HEK293 (cell line): ENCODE measurements at regions not wholly inside any gene's neighbourhood (a gene's known extent, or its start where the extent isn't known, plus 50 kb on each side); places are given as distances from the start of the nearest gene placed in this dataset.

ENCODE experiments used
- CTCF ChIA-PET: fragments of 350-600 bp; formaldehyde crosslinking; extraction: SDS; loops from one replicate; lab custom pipeline; 2021; ENCODE audit warnings: antibody characterized with exemption; lab: Yijun Ruan, JAX
- POLR2A ChIA-PET: fragments of 300-600 bp; formaldehyde crosslinking; extraction: SDS; loops from one replicate; lab custom pipeline; 2020; ENCODE audit warnings: antibody characterized with exemption, inconsistent platforms; lab: Yijun Ruan, JAX
- H3K27ac ChIP-seq: fragments of 200-500 bp; sonication (Bioruptor generic); 2 replicates; pipeline ENCODE4 v1.5.1; 2014; ENCODE audit warnings: low read depth, low read length, control low read depth, inconsistent platforms; ENCODE audit errors: extremely low read depth
- H3K36me3 ChIP-seq, 2 experiments: fragments of 200-500 bp in 1 of 2; sonication (Bioruptor generic) in 1 of 2; 1 replicate in 1 of 2; 2 replicates in 1 of 2; pipeline ENCODE4 v1.5.1; 2014 to 2017; ENCODE audit warnings: inconsistent platforms in 2 of 2, low read length in 2 of 2; ENCODE audit not compliant: control insufficient read depth in 2 of 2, insufficient read depth in 1 of 2
- H3K4me1 ChIP-seq: fragments of 200-500 bp; sonication (Bioruptor generic); 2 replicates; pipeline ENCODE4 v1.5.1; 2014; ENCODE audit warnings: mild to moderate bottlenecking, low read length, inconsistent platforms; ENCODE audit not compliant: control insufficient read depth, insufficient read depth
- H3K4me3 ChIP-seq: 2 replicates; pipeline ENCODE4 v1.5.1; 2011; ENCODE audit warnings: low read depth, mild to moderate bottlenecking, control low read depth, low read length, moderate library complexity
- H3K9me3 ChIP-seq: fragments of 200-500 bp; sonication (Bioruptor generic); 2 replicates; pipeline ENCODE4 v1.5.1; 2014; ENCODE audit warnings: low read depth, low read length, inconsistent platforms; ENCODE audit not compliant: control insufficient read depth, insufficient read depth
- ATF2 ChIP-seq: fragments of 450-650 bp; formaldehyde crosslinking; IDR thresholded peaks from 2 replicates; pipeline ENCODE4 v1.5.1; 2016; ENCODE audit warnings: missing biosample characterization, missing genetic modification characterization, low read depth
- BCL6B ChIP-seq: fragments of 450-650 bp; formaldehyde crosslinking; IDR thresholded peaks from 2 replicates; pipeline ENCODE4 v1.5.1; 2017; ENCODE audit warnings: missing biosample characterization, missing genetic modification characterization
- HIC1 ChIP-seq: fragments of 450-650 bp; formaldehyde crosslinking; IDR thresholded peaks from 2 replicates; pipeline ENCODE4 v1.5.1; 2016; ENCODE audit warnings: missing biosample characterization, missing genetic modification characterization
- KLF7 ChIP-seq: fragments of 450-650 bp; formaldehyde crosslinking; IDR thresholded peaks from 2 replicates; pipeline ENCODE4 v1.5.1; 2016; ENCODE audit warnings: missing biosample characterization, missing genetic modification characterization, borderline replicate concordance
- KLF9 ChIP-seq: fragments of 450-650 bp; formaldehyde crosslinking; IDR thresholded peaks from 2 replicates; pipeline ENCODE4 v1.5.1; 2016; ENCODE audit warnings: missing biosample characterization, missing genetic modification characterization, low read depth
- MEIS1 ChIP-seq: sonication (generic); formaldehyde crosslinking; IDR thresholded peaks from 2 replicates; pipeline ENCODE4 v1.8.1; 2022; ENCODE audit warnings: missing genetic modification reagents, mild to moderate bottlenecking, borderline replicate concordance
- SCRT1 ChIP-seq: fragments of 450-650 bp; formaldehyde crosslinking; IDR thresholded peaks from 2 replicates; pipeline ENCODE4 v1.5.1; 2016; ENCODE audit warnings: missing biosample characterization, missing genetic modification characterization, borderline replicate concordance
- SP3 ChIP-seq: fragments of 450-650 bp; formaldehyde crosslinking; IDR thresholded peaks from 2 replicates; pipeline ENCODE4 v1.5.1; 2016; ENCODE audit warnings: missing biosample characterization, missing genetic modification characterization
- YY2 ChIP-seq: fragments of 450-650 bp; formaldehyde crosslinking; IDR thresholded peaks from 2 replicates; pipeline ENCODE4 v1.5.1; 2016; ENCODE audit warnings: missing biosample characterization, missing genetic modification characterization
- ZBTB26 ChIP-seq: fragments of 450-650 bp; formaldehyde crosslinking; optimal IDR thresholded peaks from 2 replicates; pipeline ENCODE3; 2016; ENCODE audit warnings: missing biosample characterization, mild to moderate bottlenecking, missing genetic modification characterization
- ZBTB48 ChIP-seq: fragments of 450-650 bp; formaldehyde crosslinking; IDR thresholded peaks from 2 replicates; pipeline ENCODE4 v1.5.1; 2016; ENCODE audit warnings: missing biosample characterization, missing genetic modification characterization
- ZFP69B ChIP-seq: fragments of 450-650 bp; formaldehyde crosslinking; IDR thresholded peaks from 2 replicates; pipeline ENCODE4 v1.5.1; 2016; ENCODE audit warnings: missing biosample characterization, missing genetic modification characterization
- ZNF2 ChIP-seq: fragments of 450-650 bp; formaldehyde crosslinking; IDR thresholded peaks from 2 replicates; pipeline ENCODE4 v1.5.1; 2016; ENCODE audit warnings: missing biosample characterization, missing genetic modification characterization
- ZNF202 ChIP-seq: fragments of 450-650 bp; formaldehyde crosslinking; IDR thresholded peaks from 2 replicates; pipeline ENCODE4 v1.5.1; 2016; ENCODE audit warnings: missing biosample characterization, missing genetic modification characterization, borderline replicate concordance
- ZNF24 ChIP-seq: fragments of 450-650 bp; formaldehyde crosslinking; IDR thresholded peaks from 2 replicates; pipeline ENCODE4 v1.5.1; 2016; ENCODE audit warnings: missing biosample characterization, missing genetic modification characterization
- ZNF292 ChIP-seq: fragments of 450-650 bp; formaldehyde crosslinking; IDR thresholded peaks from 2 replicates; pipeline ENCODE4 v1.5.1; 2016; ENCODE audit warnings: low read depth, missing biosample characterization, missing genetic modification characterization, borderline replicate concordance
- ZNF391 ChIP-seq: fragments of 450-650 bp; formaldehyde crosslinking; IDR thresholded peaks from 2 replicates; pipeline ENCODE4 v1.5.1; 2016; ENCODE audit warnings: low read depth, missing biosample characterization, missing genetic modification characterization, borderline replicate concordance
- ZNF394 ChIP-seq: fragments of 450-650 bp; formaldehyde crosslinking; IDR thresholded peaks from 2 replicates; pipeline ENCODE4 v1.5.1; 2016; ENCODE audit warnings: missing biosample characterization, missing genetic modification characterization, mild to moderate bottlenecking, moderate library complexity, borderline replicate concordance
- ZNF433 ChIP-seq: fragments of 450-650 bp; formaldehyde crosslinking; IDR thresholded peaks from 2 replicates; pipeline ENCODE4 v1.5.1; 2016; ENCODE audit warnings: missing biosample characterization, missing genetic modification characterization, low read depth
- ZNF473 ChIP-seq: fragments of 450-650 bp; formaldehyde crosslinking; IDR thresholded peaks from 2 replicates; pipeline ENCODE4 v1.5.1; 2017; ENCODE audit warnings: missing biosample characterization, missing genetic modification characterization
- ZNF548 ChIP-seq: fragments of 450-650 bp; formaldehyde crosslinking; IDR thresholded peaks from 2 replicates; pipeline ENCODE4 v1.5.1; 2016; ENCODE audit warnings: missing biosample characterization, missing genetic modification characterization
- ZNF555 ChIP-seq: fragments of 450-650 bp; formaldehyde crosslinking; conservative IDR thresholded peaks from 2 replicates; pipeline ENCODE4 v1.5.1; 2017; ENCODE audit warnings: missing biosample characterization, mild to moderate bottlenecking, missing genetic modification characterization, inconsistent platforms
- ZNF600 ChIP-seq: fragments of 450-650 bp; formaldehyde crosslinking; IDR thresholded peaks from 2 replicates; pipeline ENCODE4 v1.5.1; 2016; ENCODE audit warnings: missing biosample characterization, missing genetic modification characterization
- ZNF621 ChIP-seq: fragments of 450-650 bp; formaldehyde crosslinking; IDR thresholded peaks from 2 replicates; pipeline ENCODE4 v1.5.1; 2017; ENCODE audit warnings: missing biosample characterization, missing genetic modification characterization
- ZNF660 ChIP-seq: fragments of 450-650 bp; IDR thresholded peaks from 2 replicates; pipeline ENCODE4 v1.5.1; 2018; ENCODE audit warnings: missing biosample characterization, mild to moderate bottlenecking, missing genetic modification characterization
- ZNF664 ChIP-seq: fragments of 450-650 bp; formaldehyde crosslinking; IDR thresholded peaks from 2 replicates; pipeline ENCODE4 v1.5.1; 2016; ENCODE audit warnings: missing biosample characterization, missing genetic modification characterization
- ZSCAN18 ChIP-seq: fragments of 450-650 bp; formaldehyde crosslinking; IDR thresholded peaks from 2 replicates; pipeline ENCODE4 v1.5.1; 2016; ENCODE audit warnings: missing biosample characterization, missing genetic modification characterization

- Histone ChIP-seq H3K27ac (no peak overlapping the region), H3K4me1 (peaks cover 3% of the 10 kb centered on the region; the same call in 1 of the 2 replicates), H3K4me3 (no peak overlapping the region), H3K36me3 (no peaks in the 10 kb centered on the region), H3K9me3 (no peaks in the 10 kb centered on the region)
- ChIA-PET CTCF (interaction anchor here (0.7 to 16.0 kb wide), 4 partner anchors 24 to 529 kb away, joined by 3 to 292 read pairs (median 5); no protein-coding TSS in a partner anchor), POLR2A (interaction anchor here (0.7 kb wide), 1 partner anchor 283 kb away, joined by 9 read pairs; no protein-coding TSS in a partner anchor)
- TF ChIP-seq ZBTB48 = no peak
- TF ChIP-seq ZNF600 = no peak
- no peak for TF ChIP-seq ZFP69B (tag by site-specific recombination)
- TF ChIP-seq HIC1 (tag by site-specific recombination) = no peak
- no peak for TF ChIP-seq ZNF391 (tag by site-specific recombination)
- TF ChIP-seq ZNF292 (tag by site-specific recombination) = no peak
- TF ChIP-seq ZBTB26 = no peak
- no peak for TF ChIP-seq ZNF473 (tag by site-specific recombination)
- no peak for TF ChIP-seq ATF2 (tag by site-specific recombination)
- no peak for TF ChIP-seq ZNF555 (tag by site-specific recombination)
- no peak for TF ChIP-seq ZNF664 (tag by site-specific recombination)
- no peak for TF ChIP-seq ZNF202
- TF ChIP-seq ZNF24 (tag by site-specific recombination) = no peak
- no peak for TF ChIP-seq BCL6B (tag by site-specific recombination)
Observed at GRCh38 chr16:85991856-85992255, 92.9 kb downstream of the IRF8 start.

- no peak for TF ChIP-seq SP3 (tag by site-specific recombination)
- no peak for TF ChIP-seq ZNF660 (tag by site-specific recombination)
- no peak for TF ChIP-seq ZNF2 (tag by site-specific recombination)
- TF ChIP-seq YY2 = no peak
- no peak for TF ChIP-seq KLF9 (tag by site-specific recombination)
- TF ChIP-seq MEIS1 (CRISPR knock-in tag) = no peak
- no peak for TF ChIP-seq SCRT1 (tag by site-specific recombination)
- no peak for TF ChIP-seq ZNF433 (tag by site-specific recombination)
- no peak for TF ChIP-seq ZNF394 (tag by site-specific recombination)
- no peak for TF ChIP-seq ZSCAN18 (tag by site-specific recombination)
- no peak for TF ChIP-seq ZNF621
- no peak for TF ChIP-seq ZNF548 (tag by site-specific recombination)
- no peak for TF ChIP-seq KLF7
- TF ChIP-seq ZNF555 (tag by site-specific recombination) = no peak
- TF ChIP-seq ZNF292 (tag by site-specific recombination) = no peak
- Histone ChIP-seq H3K36me3 (no peaks in the 10 kb centered on the region), H3K4me1 (peaks cover 3% of the 10 kb centered on the region; the same call in 1 of the 2 replicates), H3K27ac (no peak overlapping the region), H3K4me3 (no peak overlapping the region), H3K9me3 (no peaks in the 10 kb centered on the region)
- ChIA-PET CTCF (interaction anchor here (1.1 to 16.0 kb wide), 3 partner anchors 10 to 172 kb away, joined by 3 to 292 read pairs (median 6); no protein-coding TSS in a partner anchor), POLR2A (no interaction called here)
Observed at GRCh38 chr16:85992359-85992758, 93.4 kb downstream of the IRF8 start.
